ENCODE measurements at regions not wholly inside any gene's neighbourhood (a gene's known extent, or its start where the extent isn't known, plus 50 kb on each side); places are given as distances from the start of the nearest gene placed in this dataset.

GRCh38 chr3:18837137-18837755, 311.1 kb upstream of the KCNH8 start:
- TF ChIP-seq, protein P1, sequence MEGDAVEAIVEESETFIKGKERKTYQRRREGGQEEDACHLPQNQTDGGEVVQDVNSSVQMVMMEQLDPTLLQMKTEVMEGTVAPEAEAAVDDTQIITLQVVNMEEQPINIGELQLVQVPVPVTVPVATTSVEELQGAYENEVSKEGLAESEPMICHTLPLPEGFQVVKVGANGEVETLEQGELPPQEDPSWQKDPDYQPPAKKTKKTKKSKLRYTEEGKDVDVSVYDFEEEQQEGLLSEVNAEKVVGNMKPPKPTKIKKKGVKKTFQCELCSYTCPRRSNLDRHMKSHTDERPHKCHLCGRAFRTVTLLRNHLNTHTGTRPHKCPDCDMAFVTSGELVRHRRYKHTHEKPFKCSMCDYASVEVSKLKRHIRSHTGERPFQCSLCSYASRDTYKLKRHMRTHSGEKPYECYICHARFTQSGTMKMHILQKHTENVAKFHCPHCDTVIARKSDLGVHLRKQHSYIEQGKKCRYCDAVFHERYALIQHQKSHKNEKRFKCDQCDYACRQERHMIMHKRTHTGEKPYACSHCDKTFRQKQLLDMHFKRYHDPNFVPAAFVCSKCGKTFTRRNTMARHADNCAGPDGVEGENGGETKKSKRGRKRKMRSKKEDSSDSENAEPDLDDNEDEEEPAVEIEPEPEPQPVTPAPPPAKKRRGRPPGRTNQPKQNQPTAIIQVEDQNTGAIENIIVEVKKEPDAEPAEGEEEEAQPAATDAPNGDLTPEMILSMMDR (IDR thresholded peaks at IDR 0.05; ENCODE audit: poor library complexity, severe bottlenecking), result no peak
- Histone ChIP-seq H3K27ac (ENCODE audit: poor library complexity, severe bottlenecking) (no peak overlapping the region), H3K36me3 (ENCODE audit: low read depth) (no peaks in the 10 kb centered on the region), H3K27me3 (ENCODE audit: insufficient read depth, poor library complexity, severe bottlenecking) (no peaks in the 10 kb centered on the region), H3K4me1 (ENCODE audit: insufficient read depth, poor library complexity, severe bottlenecking) (no peaks in the 10 kb centered on the region), H3K9me3 (ENCODE audit: severe bottlenecking) (peaks cover 2% of the 10 kb centered on the region), H3K4me3 (ENCODE audit: severe bottlenecking) (no peak overlapping the region)
- no peak; the same call in 2 of the 3 replicates for ATAC-seq (ENCODE audit: low read depth)
- DNase-seq (ENCODE audit: low spot score), result no peak

DNA sequence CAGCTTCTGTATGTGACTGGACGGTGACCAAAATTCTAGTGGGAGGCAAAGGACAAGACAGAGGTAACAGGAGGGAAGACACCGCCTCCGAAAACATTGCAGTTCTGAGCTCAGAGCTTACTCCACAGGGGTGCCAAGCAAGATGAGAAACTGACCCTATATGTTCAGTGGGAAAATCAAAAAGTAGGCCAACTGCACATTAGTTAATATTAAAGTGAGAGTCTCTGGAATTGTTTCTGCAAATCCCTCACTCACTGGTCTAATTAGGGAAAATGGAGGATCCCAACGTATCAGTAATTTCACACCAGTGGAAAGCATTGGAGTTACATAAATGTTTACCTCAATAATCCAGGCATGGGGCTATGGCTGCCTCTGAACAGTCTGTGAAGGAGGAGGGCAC, 313.3 kb upstream of the KCNH8 start:
- DNase-seq (ENCODE audit: low spot score) (no peak), ATAC-seq (ENCODE audit: low read depth) (no peak)
- TF ChIP-seq, protein P1 (IDR thresholded peaks at IDR 0.05; ENCODE audit: poor library complexity, severe bottlenecking), result no peak
- Histone ChIP-seq H3K4me3 (ENCODE audit: severe bottlenecking) (no peak overlapping the region), H3K27ac (ENCODE audit: poor library complexity, severe bottlenecking) (no peak overlapping the region), H3K9me3 (ENCODE audit: severe bottlenecking) (no peaks in the 10 kb centered on the region), H3K4me1 (ENCODE audit: insufficient read depth, poor library complexity, severe bottlenecking) (no peaks in the 10 kb centered on the region), H3K27me3 (ENCODE audit: insufficient read depth, poor library complexity, severe bottlenecking) (no peaks in the 10 kb centered on the region), H3K36me3 (ENCODE audit: low read depth) (no peaks in the 10 kb centered on the region)

GRCh38 chr3:18830087-18830486, 318.2 kb upstream of the KCNH8 start:
- no peak overlapping the region for H3K4me3 ChIP-seq (ENCODE audit: severe bottlenecking)
- no peak overlapping the region for H3K27ac ChIP-seq (ENCODE audit: poor library complexity, severe bottlenecking)
- no peaks in the 10 kb centered on the region for H3K27me3 ChIP-seq (ENCODE audit: insufficient read depth, poor library complexity, severe bottlenecking)
- no peaks in the 10 kb centered on the region for H3K9me3 ChIP-seq (ENCODE audit: severe bottlenecking)
- no peaks in the 10 kb centered on the region for H3K4me1 ChIP-seq (ENCODE audit: insufficient read depth, poor library complexity, severe bottlenecking)
- ATAC-seq (ENCODE audit: low read depth) (no peak), DNase-seq (ENCODE audit: low spot score) (no peak)
- TF ChIP-seq, protein P1 (IDR thresholded peaks at IDR 0.05; ENCODE audit: poor library complexity, severe bottlenecking), result no peak
- no peaks in the 10 kb centered on the region for H3K36me3 ChIP-seq (ENCODE audit: low read depth)

DNA sequence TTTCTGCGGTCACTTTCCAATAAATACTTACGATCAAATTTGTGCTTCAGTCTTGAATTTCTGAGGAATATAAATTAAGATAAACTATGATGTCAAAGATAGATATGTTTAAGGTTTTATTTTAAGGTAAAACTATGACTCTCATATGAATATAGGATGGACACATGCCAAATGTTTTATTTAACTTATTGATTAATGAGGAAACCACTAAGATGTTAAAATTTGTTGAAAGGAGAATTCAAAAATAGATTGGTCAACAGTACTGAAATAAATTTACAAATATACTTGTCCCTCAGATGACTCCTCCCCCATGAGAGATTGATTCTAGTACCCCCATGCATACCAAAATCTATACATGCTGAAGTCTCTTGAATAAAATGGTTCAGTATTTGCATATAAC, 319.7 kb upstream of the KCNH8 start:
- Histone ChIP-seq H3K4me3 (ENCODE audit: severe bottlenecking) (no peak overlapping the region), H3K27ac (ENCODE audit: poor library complexity, severe bottlenecking) (no peak overlapping the region), H3K36me3 (ENCODE audit: low read depth) (no peaks in the 10 kb centered on the region), H3K27me3 (ENCODE audit: insufficient read depth, poor library complexity, severe bottlenecking) (no peaks in the 10 kb centered on the region), H3K9me3 (ENCODE audit: severe bottlenecking) (no peaks in the 10 kb centered on the region), H3K4me1 (ENCODE audit: insufficient read depth, poor library complexity, severe bottlenecking) (no peaks in the 10 kb centered on the region)
- TF ChIP-seq, protein P1 (IDR thresholded peaks at IDR 0.05; ENCODE audit: poor library complexity, severe bottlenecking), result no peak
- ATAC-seq (ENCODE audit: low read depth) (no peak), DNase-seq (ENCODE audit: low spot score) (no peak)

DNA sequence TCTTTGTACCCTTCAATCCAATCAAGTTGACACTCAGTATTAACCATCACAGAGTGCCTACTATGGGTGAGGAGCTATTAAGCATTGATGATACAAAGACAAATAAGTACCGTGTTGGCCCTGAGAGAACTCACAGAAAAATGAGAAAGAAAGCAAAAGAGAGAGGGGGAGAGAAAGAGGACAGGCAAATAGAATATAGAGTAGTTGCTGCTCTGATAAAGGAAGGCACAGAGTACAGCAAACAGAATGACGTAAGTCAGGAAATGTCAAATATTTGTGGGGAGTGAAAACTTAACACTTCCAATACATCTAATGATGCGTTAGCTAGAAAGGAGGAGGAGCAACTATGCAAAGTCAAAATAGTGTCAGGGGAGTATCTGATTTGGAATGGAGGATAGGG, 320.6 kb upstream of the KCNH8 start:
- H3K27ac ChIP-seq (ENCODE audit: poor library complexity, severe bottlenecking), result no peak overlapping the region
- H3K4me3 ChIP-seq (ENCODE audit: severe bottlenecking), result no peak overlapping the region
- no peaks in the 10 kb centered on the region for H3K4me1 ChIP-seq (ENCODE audit: insufficient read depth, poor library complexity, severe bottlenecking)
- H3K27me3 ChIP-seq (ENCODE audit: insufficient read depth, poor library complexity, severe bottlenecking), result no peaks in the 10 kb centered on the region
- DNase-seq (ENCODE audit: low spot score) (no peak), ATAC-seq (ENCODE audit: low read depth) (no peak)
- H3K9me3 ChIP-seq (ENCODE audit: severe bottlenecking), result no peaks in the 10 kb centered on the region
- no peaks in the 10 kb centered on the region for H3K36me3 ChIP-seq (ENCODE audit: low read depth)
- TF ChIP-seq, protein P1 (IDR thresholded peaks at IDR 0.05; ENCODE audit: poor library complexity, severe bottlenecking), result no peak

Measured in RWPE2 (cell line).